Keratinocyte (primary cell): ENCODE measurements at regions not wholly inside any gene's neighbourhood (a gene's known extent, or its start where the extent isn't known, plus 50 kb on each side); places are given as distances from the start of the nearest gene placed in this dataset.
A peak's percentile ranks its signal among the peaks of the same experiment; 100 is the strongest.

Experiments used
- DNase-seq: peaks from one replicate; pipeline ENCODE4 v3.0.0-alpha.2; 2011; ENCODE audit warnings: low read depth, missing footprints, low spot score
- FAIRE-seq: peaks from 2 replicates; lab custom pipeline; 2011; peaks lifted over from hg19 to GRCh38; lab: Jason Lieb, UNC
- H2AFZ ChIP-seq: 2 replicates; pipeline ENCODE4 v1.6.0; 2012; ENCODE audit warnings: low read length, control low read depth, inconsistent platforms; ENCODE audit not compliant: control insufficient read depth
- H3K27ac ChIP-seq: 2 replicates; pipeline ENCODE4 v1.5.1; 2011; ENCODE audit warnings: low read length; ENCODE audit not compliant: control insufficient read depth, insufficient read depth
- H3K27me3 ChIP-seq: 3 replicates; pipeline ENCODE4 v1.6.0; 2011; ENCODE audit warnings: low read length; ENCODE audit not compliant: control insufficient read depth, insufficient read depth; ENCODE audit errors: extremely low read depth
- H3K36me3 ChIP-seq, 2 experiments: 2 replicates in 1 of 2; 3 replicates in 1 of 2; pipeline ENCODE4 v1.5.1; 2011; ENCODE audit warnings: low read length in 2 of 2, mild to moderate bottlenecking in 1 of 2; ENCODE audit not compliant: control insufficient read depth in 2 of 2, insufficient read depth in 2 of 2; ENCODE audit errors: extremely low read depth in 1 of 2
- H3K4me1 ChIP-seq: 3 replicates; pipeline ENCODE4 v1.5.1; 2011; ENCODE audit warnings: low read length; ENCODE audit not compliant: control insufficient read depth, insufficient read depth; ENCODE audit errors: extremely low read depth
- H3K4me2 ChIP-seq: 3 replicates; pipeline ENCODE4 v1.6.0; 2011; ENCODE audit warnings: low read depth, low read length; ENCODE audit not compliant: control insufficient read depth, insufficient read depth; ENCODE audit errors: extremely low read depth
- H3K4me3 ChIP-seq, 3 experiments: fragments of 200-600 bp in 1 of 3; sonication (generic) in 1 of 3; 2 replicates in 2 of 3; 3 replicates in 1 of 3; pipeline ENCODE4 v1.5.1; 2011 to 2016; ENCODE audit warnings: low read length in 3 of 3, mild to moderate bottlenecking in 3 of 3, control low read depth in 2 of 3, inconsistent platforms in 1 of 3, low read depth in 1 of 3, mixed read lengths in 1 of 3, mixed run types in 1 of 3, moderate library complexity in 1 of 3; ENCODE audit not compliant: control insufficient read depth in 2 of 3, insufficient read depth in 2 of 3; ENCODE audit errors: extremely low read depth in 1 of 3
- H3K79me2 ChIP-seq: 2 replicates; pipeline ENCODE4 v1.6.0; 2012; ENCODE audit warnings: low read length; ENCODE audit not compliant: control insufficient read depth, insufficient read depth
- H3K9ac ChIP-seq: 3 replicates; pipeline ENCODE4 v1.6.0; 2011; ENCODE audit warnings: low read length; ENCODE audit not compliant: control insufficient read depth, insufficient read depth; ENCODE audit errors: extremely low read depth
- H3K9me1 ChIP-seq: 3 replicates; pipeline ENCODE4 v1.6.0; 2011; ENCODE audit warnings: low read length; ENCODE audit not compliant: control insufficient read depth, insufficient read depth; ENCODE audit errors: extremely low read depth
- H3K9me3 ChIP-seq: 2 replicates; pipeline ENCODE4 v1.5.1; 2012; ENCODE audit warnings: low read depth, low read length; ENCODE audit not compliant: control insufficient read depth
- H4K20me1 ChIP-seq: 3 replicates; pipeline ENCODE4 v1.6.0; 2011; ENCODE audit warnings: low read length; ENCODE audit not compliant: control insufficient read depth, insufficient read depth; ENCODE audit errors: extremely low read depth
- CTCF ChIP-seq, 3 experiments: IDR thresholded peaks in 1 of 3; conservative IDR thresholded peaks in 1 of 3; optimal IDR thresholded peaks in 1 of 3; 2 replicates in 2 of 3; 3 replicates in 1 of 3; pipeline versions ENCODE3 to v1.5.1; 2011; ENCODE audit warnings: low read length in 3 of 3, mild to moderate bottlenecking in 3 of 3, moderate library complexity in 2 of 3, control low read depth in 1 of 3, inconsistent platforms in 1 of 3; ENCODE audit not compliant: insufficient read depth in 2 of 3; ENCODE audit errors: extremely low read depth in 1 of 3
- EZH2 ChIP-seq: IDR thresholded peaks from one replicate; pipeline ENCODE4 v1.6.1; 2012; ENCODE audit warnings: inconsistent platforms, mild to moderate bottlenecking, low read length, moderate library complexity
- dilution Hi-C: fragments of 300-500 bp; cut with MboI; formaldehyde crosslinking; loops from one replicate; pipeline ENCODE4 v1.7.0; 2020; ENCODE audit warnings: low sequenced_read_pairs; ENCODE audit not compliant: extremely low pct_ligation_motif_present

- no peak for DNase-seq
- Histone ChIP-seq H3K9me1 (no peaks in the 10 kb centered on the region), H2AFZ (no peak overlapping the region), H3K27me3 (no peaks in the 10 kb centered on the region), H3K36me3 (no peaks in the 10 kb centered on the region), H3K4me3 (no peak overlapping the region), H4K20me1 (no peaks in the 10 kb centered on the region), H3K4me1 (peaks cover 16% of the 10 kb centered on the region), H3K79me2 (no peaks in the 10 kb centered on the region), H3K9me3 (no peaks in the 10 kb centered on the region), H3K4me2 (no peak overlapping the region), H3K9ac (no peak overlapping the region), H3K27ac (no peak overlapping the region)
- dilution Hi-C loops = no loop called here
- TF ChIP-seq CTCF (optimal IDR thresholded peaks at IDR 0.05 in 1 of 3, IDR thresholded peaks at IDR 0.05 in 1 of 3, conservative IDR thresholded peaks at IDR 0.05 in 1 of 3; ENCODE audit: extremely low read depth in 1 of 3, insufficient read depth in 2 of 3, low read length in 3 of 3) (no peak), EZH2 (no peak)
- FAIRE-seq = no peak
Measured at GRCh38 chr14:31990926-31991572, 86.1 kb upstream of the ARHGAP5 start.

GRCh38 chr14:31992011-31992447, 85.1 kb upstream of the ARHGAP5 start:
- H3K27me3 ChIP-seq = no peaks in the 10 kb centered on the region
- dilution Hi-C loops = no loop called here
- H3K9me1 ChIP-seq = no peaks in the 10 kb centered on the region
- peak; percentile 69 for FAIRE-seq
- no peak overlapping the region for H3K4me2 ChIP-seq
- no peak overlapping the region for H2AFZ ChIP-seq
- no peaks in the 10 kb centered on the region for H4K20me1 ChIP-seq
- no peak overlapping the region for H3K27ac ChIP-seq
- DNase-seq = peak; percentile 59
- H3K79me2 ChIP-seq = no peaks in the 10 kb centered on the region
- H3K36me3 ChIP-seq = no peaks in the 10 kb centered on the region
- H3K9me3 ChIP-seq = no peaks in the 10 kb centered on the region
- H3K9ac ChIP-seq = no peak overlapping the region
- H3K4me1 ChIP-seq = peaks cover 16% of the 10 kb centered on the region
- TF ChIP-seq EZH2 = no peak
- no peak for TF ChIP-seq CTCF (optimal IDR thresholded peaks at IDR 0.05 in 1 of 3, IDR thresholded peaks at IDR 0.05 in 1 of 3, conservative IDR thresholded peaks at IDR 0.05 in 1 of 3; ENCODE audit: extremely low read depth in 1 of 3, insufficient read depth in 2 of 3, low read length in 3 of 3)
- H3K4me3 ChIP-seq = no peak overlapping the region
